ENCODE measurements at regions not wholly inside any gene's neighbourhood (a gene's known extent, or its start where the extent isn't known, plus 50 kb on each side); places are given as distances from the start of the nearest gene placed in this dataset.

- peaks cover 3% of the 10 kb centered on the region for H3K27me3 Mint-ChIP-seq (ENCODE audit: low read depth)
Observed at GRCh38 chr1:168443899-168444298, 99.9 kb downstream of the XCL2 start.

GRCh38 chr1:168443356-168443755 lies 100.4 kb downstream of the XCL2 start:
- H3K27me3 Mint-ChIP-seq (ENCODE audit: low read depth): peaks cover 3% of the 10 kb centered on the region
- H3K36me3 Mint-ChIP-seq: no peaks in the 10 kb centered on the region
- H3K27ac Mint-ChIP-seq: no peak overlapping the region
- H3K9me3 Mint-ChIP-seq: peaks cover 4% of the 10 kb centered on the region
- peaks cover 8% of the 10 kb centered on the region for H3K4me1 Mint-ChIP-seq
- no peak for DNase-seq (ENCODE audit: low spot score in 2 of 2, unreplicated experiment in 2 of 2)
- no peak for TF ChIP-seq CTCF (IDR thresholded peaks at IDR 0.05; ENCODE audit: unreplicated experiment)
- H3K4me3 Mint-ChIP-seq: no peak overlapping the region

More at GRCh38 chr1:168443899-168444298, 99.9 kb downstream of the XCL2 start:
- Mint-ChIP-seq H3K4me1 (peaks cover 7% of the 10 kb centered on the region), H3K27ac (no peak overlapping the region), H3K9me3 (peaks cover 4% of the 10 kb centered on the region), H3K4me3 (no peak overlapping the region), H3K36me3 (no peaks in the 10 kb centered on the region)
- no peak for TF ChIP-seq CTCF (IDR thresholded peaks at IDR 0.05; ENCODE audit: unreplicated experiment)
- no peak for DNase-seq (ENCODE audit: low spot score in 2 of 2, unreplicated experiment in 2 of 2)

- H3K4me3 Mint-ChIP-seq: no peak overlapping the region
- DNase-seq (ENCODE audit: low spot score in 2 of 2, unreplicated experiment in 2 of 2): no peak
- peaks cover 4% of the 10 kb centered on the region for H3K9me3 Mint-ChIP-seq
- no peaks in the 10 kb centered on the region for H3K36me3 Mint-ChIP-seq
- peaks cover 8% of the 10 kb centered on the region for H3K4me1 Mint-ChIP-seq
- TF ChIP-seq CTCF (IDR thresholded peaks at IDR 0.05; ENCODE audit: unreplicated experiment): no peak
- no peak overlapping the region for H3K27ac Mint-ChIP-seq
- peaks cover 3% of the 10 kb centered on the region for H3K27me3 Mint-ChIP-seq (ENCODE audit: low read depth)
Observed at GRCh38 chr1:168442931-168443330, 100.9 kb downstream of the XCL2 start.

- no peaks in the 10 kb centered on the region for H3K36me3 Mint-ChIP-seq
- H3K27ac Mint-ChIP-seq: no peak overlapping the region
- peaks cover 3% of the 10 kb centered on the region for H3K27me3 Mint-ChIP-seq (ENCODE audit: low read depth)
- no peak overlapping the region for H3K4me3 Mint-ChIP-seq
- peaks cover 8% of the 10 kb centered on the region for H3K4me1 Mint-ChIP-seq
- TF ChIP-seq CTCF (IDR thresholded peaks at IDR 0.05; ENCODE audit: unreplicated experiment): no peak
- peaks cover 4% of the 10 kb centered on the region for H3K9me3 Mint-ChIP-seq
- DNase-seq (ENCODE audit: low spot score in 2 of 2, unreplicated experiment in 2 of 2): no peak
Observed at GRCh38 chr1:168441745-168442144, 102.1 kb downstream of the XCL2 start.

GRCh38 chr1:168439456-168440375 lies 104.1 kb downstream of the XCL2 start:
- no peaks in the 10 kb centered on the region for H3K36me3 Mint-ChIP-seq
- DNase-seq (ENCODE audit: low spot score in 2 of 2, unreplicated experiment in 2 of 2): peak; percentile 50 to 75
- peaks cover 1% of the 10 kb centered on the region for H3K9me3 Mint-ChIP-seq
- TF ChIP-seq CTCF (IDR thresholded peaks at IDR 0.05; ENCODE audit: unreplicated experiment): peak; percentile 73
- peak overlapping the region; percentile 56 for H3K4me3 Mint-ChIP-seq
- H3K27ac Mint-ChIP-seq: no peak overlapping the region
- peaks cover 8% of the 10 kb centered on the region for H3K4me1 Mint-ChIP-seq
- peaks cover 3% of the 10 kb centered on the region for H3K27me3 Mint-ChIP-seq (ENCODE audit: low read depth)

Measured in mesothelial cell of epicardium (in vitro differentiated cells).